ENCODE measurements at regions not wholly inside any gene's neighbourhood (a gene's known extent, or its start where the extent isn't known, plus 50 kb on each side); places are given as distances from the start of the nearest gene placed in this dataset.

GRCh38 chr9:119938871-119939270 lies 569.6 kb upstream of the BRINP1 start:
- DNase-seq (ENCODE audit: low read depth, low spot score) (no peak), ATAC-seq (no peak)
- POLR2A ChIA-PET, result no interaction called here
- H3K4me3 ChIP-seq (replicated peaks in 1 of 2; ENCODE audit: low read depth in 1 of 2, low read length in 2 of 2), result no peak overlapping the region
- RAD21 ChIA-PET (ENCODE audit: low non-redundant PET in 1 of 2, low total read pairs in 2 of 2, uncharacterized antibody in 2 of 2, unreplicated experiment in 2 of 2), result no interaction called here
- H3K4me2 ChIP-seq (ENCODE audit: low read length), result no peak overlapping the region
- no peaks in the 10 kb centered on the region for H3K9me3 ChIP-seq (ENCODE audit: control insufficient read depth in 1 of 2, insufficient read depth in 1 of 2, low read depth in 1 of 2, low read length in 2 of 2)
- H3K27me3 ChIP-seq (ENCODE audit: insufficient read depth, low read length), result peaks cover 4% of the 10 kb centered on the region
- H3K27ac ChIP-seq (ENCODE audit: low read depth, low read length), result no peak overlapping the region
- no peak overlapping the region for H3K9ac ChIP-seq (ENCODE audit: low read length)
- TF ChIP-seq CEBPB (IDR thresholded peaks at IDR 0.05; ENCODE audit: low read depth) (no peak), ZFX (IDR thresholded peaks at IDR 0.05) (no peak), EGR1 (IDR thresholded peaks at IDR 0.05; ENCODE audit: low read depth) (no peak), ELF1 (IDR thresholded peaks at IDR 0.05; ENCODE audit: borderline replicate concordance, low read depth) (no peak), JUND (IDR thresholded peaks at IDR 0.05) (no peak), TCF7L2 (IDR thresholded peaks at IDR 0.05; ENCODE audit: borderline replicate concordance, extremely low read depth, insufficient read depth, insufficient read length) (no peak), EZH2phosphoT487 (IDR thresholded peaks at IDR 0.05; ENCODE audit: borderline replicate concordance) (no peak), YY1 (IDR thresholded peaks at IDR 0.05; ENCODE audit: extremely low read depth, insufficient replicate concordance, low read depth, low read length) (no peak), EZH2 (IDR thresholded peaks at IDR 0.05) (no peak)
- no peak overlapping the region for H2AFZ ChIP-seq (ENCODE audit: low read depth, low read length, poor library complexity, severe bottlenecking)
- no peaks in the 10 kb centered on the region for H3K36me3 ChIP-seq (ENCODE audit: control insufficient read depth in 1 of 2, insufficient read depth in 2 of 2, low read length in 2 of 2)
- no peaks in the 10 kb centered on the region for H3K79me2 ChIP-seq (ENCODE audit: insufficient read depth, low read length)
- no TSS peak for BruUV-seq (replicated peaks)
- H3K4me1 ChIP-seq (ENCODE audit: control insufficient read depth in 1 of 2, insufficient read depth in 2 of 2, low read length in 2 of 2), result no peaks in the 10 kb centered on the region
- intact Hi-C loops (cut with micrococcal nuclease), result no loop called here
- CTCF ChIA-PET, result no interaction called here
- H4K20me1 ChIP-seq (ENCODE audit: insufficient read depth), result no peaks in the 10 kb centered on the region
- no peaks in the 10 kb centered on the region for H3K9me2 ChIP-seq (ENCODE audit: insufficient read depth)

GRCh38 chr9:119934497-119934896 lies 565.3 kb upstream of the BRINP1 start:
- Histone ChIP-seq H3K4me2 (ENCODE audit: low read length) (no peak overlapping the region), H3K9ac (ENCODE audit: low read length) (no peak overlapping the region), H3K4me1 (ENCODE audit: control insufficient read depth in 1 of 2, insufficient read depth in 2 of 2, low read length in 2 of 2) (no peaks in the 10 kb centered on the region), H3K4me3 (replicated peaks in 1 of 2; ENCODE audit: low read depth in 1 of 2, low read length in 2 of 2) (no peak overlapping the region), H3K27ac (ENCODE audit: low read depth, low read length) (no peak overlapping the region), H4K20me1 (ENCODE audit: insufficient read depth) (no peaks in the 10 kb centered on the region), H2AFZ (ENCODE audit: low read depth, low read length, poor library complexity, severe bottlenecking) (no peak overlapping the region), H3K79me2 (ENCODE audit: insufficient read depth, low read length) (no peaks in the 10 kb centered on the region), H3K9me2 (ENCODE audit: insufficient read depth) (no peaks in the 10 kb centered on the region), H3K27me3 (ENCODE audit: insufficient read depth, low read length) (peaks cover 4% of the 10 kb centered on the region; the same call in 1 of the 2 replicates), H3K9me3 (ENCODE audit: control insufficient read depth in 1 of 2, insufficient read depth in 1 of 2, low read depth in 1 of 2, low read length in 2 of 2) (no peaks in the 10 kb centered on the region), H3K36me3 (ENCODE audit: control insufficient read depth in 1 of 2, insufficient read depth in 2 of 2, low read length in 2 of 2) (no peaks in the 10 kb centered on the region)
- no peak for TF ChIP-seq CEBPB (IDR thresholded peaks at IDR 0.05; ENCODE audit: low read depth)
- TF ChIP-seq ELF1 (IDR thresholded peaks at IDR 0.05; ENCODE audit: borderline replicate concordance, low read depth), result no peak
- no peak for TF ChIP-seq EZH2 (IDR thresholded peaks at IDR 0.05)
- no peak for TF ChIP-seq MAX (IDR thresholded peaks at IDR 0.05)
- no peak for TF ChIP-seq CBX3 (IDR thresholded peaks at IDR 0.05; ENCODE audit: low read depth)
- TF ChIP-seq SRF (IDR thresholded peaks at IDR 0.05; ENCODE audit: low read depth), result no peak
- no peak for TF ChIP-seq EZH2phosphoT487 (IDR thresholded peaks at IDR 0.05; ENCODE audit: borderline replicate concordance)
- no peak for TF ChIP-seq RAD21 (IDR thresholded peaks at IDR 0.05; ENCODE audit: low read depth)
- TF ChIP-seq EGR1 (IDR thresholded peaks at IDR 0.05; ENCODE audit: low read depth), result no peak
- no peak for TF ChIP-seq ZFX (IDR thresholded peaks at IDR 0.05)
- no peak for TF ChIP-seq SIN3A (IDR thresholded peaks at IDR 0.05; ENCODE audit: low read depth)
- no peak for TF ChIP-seq ZBTB33 (IDR thresholded peaks at IDR 0.05; ENCODE audit: extremely low read depth, insufficient replicate concordance, low read length)
- TF ChIP-seq SP1 (IDR thresholded peaks at IDR 0.05; ENCODE audit: low read depth), result no peak
- TF ChIP-seq YY1 (IDR thresholded peaks at IDR 0.05; ENCODE audit: extremely low read depth, insufficient replicate concordance, low read depth, low read length), result no peak
- no peak for TF ChIP-seq ZNF274 (IDR thresholded peaks at IDR 0.05; ENCODE audit: low read depth, low read length)
- no TSS peak for BruUV-seq (replicated peaks)
- intact Hi-C loops (cut with micrococcal nuclease), result no loop called here
- ChIA-PET POLR2A (no interaction called here), RAD21 (ENCODE audit: low non-redundant PET in 1 of 2, low total read pairs in 2 of 2, uncharacterized antibody in 2 of 2, unreplicated experiment in 2 of 2) (no interaction called here), CTCF (no interaction called here)
- DNase-seq (ENCODE audit: low read depth, low spot score), result no peak
- no peak for ATAC-seq

Data from HCT116 (cell line).